ENCODE measurements at regions not wholly inside any gene's neighbourhood (a gene's known extent, or its start where the extent isn't known, plus 50 kb on each side); places are given as distances from the start of the nearest gene placed in this dataset.

GRCh38 chr5:4387290-4387689 lies 752.8 kb upstream of the ADAMTS16 start:
- no peak for DNase-seq (ENCODE audit: low read depth)

- DNase-seq (ENCODE audit: low read depth): no peak
Measured at GRCh38 chr5:4395752-4396151, 744.4 kb upstream of the ADAMTS16 start.

DNA sequence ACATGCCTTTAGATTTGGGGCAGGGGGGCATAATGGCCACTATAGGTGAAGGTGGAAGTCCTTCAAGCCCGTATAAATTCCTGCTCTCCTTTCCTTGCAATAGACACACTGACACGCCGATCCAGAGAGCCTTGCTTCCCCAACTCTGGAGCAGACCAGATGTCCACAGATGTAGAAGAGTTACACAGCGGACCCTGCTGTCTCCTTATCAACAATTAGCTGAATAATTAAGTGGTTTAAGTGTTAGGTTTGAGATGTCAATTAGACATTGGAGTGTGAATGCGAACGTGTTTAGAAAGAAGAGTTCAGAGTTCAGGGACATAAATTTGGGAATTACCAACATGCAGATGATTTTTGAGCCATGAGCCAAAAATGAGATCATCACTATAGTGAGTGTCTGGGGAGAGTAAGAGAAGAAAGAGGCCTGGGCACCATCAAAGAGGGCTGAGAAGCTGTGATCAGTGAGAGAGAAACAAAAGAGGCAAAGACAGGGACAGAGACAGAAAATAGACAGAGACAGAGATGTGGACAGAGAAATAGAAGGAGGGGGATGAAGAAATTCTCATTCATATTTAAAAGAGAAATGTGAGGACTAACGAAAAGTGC lies 734.4 kb upstream of the ADAMTS16 start:
- no peak for DNase-seq (ENCODE audit: low read depth)

DNA sequence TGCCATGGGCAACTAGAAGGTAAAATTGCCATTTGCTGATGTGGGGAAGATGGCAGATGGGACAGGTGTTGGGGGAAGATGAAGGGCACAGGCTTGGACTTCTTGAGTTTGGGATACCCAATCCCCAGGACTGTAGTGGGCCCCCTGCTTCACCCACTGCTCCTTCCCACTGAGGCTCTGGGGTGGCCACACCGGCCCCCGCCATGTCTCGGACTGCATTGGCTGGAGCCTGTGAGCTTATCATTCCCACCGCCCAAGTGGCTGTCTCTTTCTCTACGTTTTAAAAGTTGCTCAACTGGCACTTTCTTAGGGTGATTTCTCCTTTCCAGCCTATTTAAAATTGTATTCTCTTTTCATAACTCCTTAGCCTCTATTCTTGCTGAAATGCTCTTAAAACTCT lies 730.0 kb upstream of the ADAMTS16 start:
- no peak for DNase-seq (ENCODE audit: low read depth)

DNA sequence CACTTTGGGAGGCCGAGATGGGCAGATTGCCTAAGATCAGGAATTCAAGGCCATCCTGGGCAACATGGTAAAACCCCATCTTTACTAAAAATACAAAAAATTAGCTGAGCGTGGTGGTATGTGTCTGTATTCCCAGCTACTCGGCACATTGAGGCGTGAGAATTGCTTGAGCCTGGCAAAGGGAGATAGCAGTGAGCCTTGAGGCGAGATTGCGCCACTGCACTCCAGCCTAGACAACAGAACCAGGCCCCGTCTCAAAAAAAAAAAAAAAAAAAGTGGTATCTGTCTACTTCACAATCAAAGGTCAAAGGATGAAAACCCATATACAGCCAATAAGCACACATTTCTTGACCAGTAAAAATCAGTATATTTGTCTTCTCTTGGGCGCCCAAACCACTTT lies 728.5 kb upstream of the ADAMTS16 start:
- no peak for DNase-seq (ENCODE audit: low read depth)

DNA sequence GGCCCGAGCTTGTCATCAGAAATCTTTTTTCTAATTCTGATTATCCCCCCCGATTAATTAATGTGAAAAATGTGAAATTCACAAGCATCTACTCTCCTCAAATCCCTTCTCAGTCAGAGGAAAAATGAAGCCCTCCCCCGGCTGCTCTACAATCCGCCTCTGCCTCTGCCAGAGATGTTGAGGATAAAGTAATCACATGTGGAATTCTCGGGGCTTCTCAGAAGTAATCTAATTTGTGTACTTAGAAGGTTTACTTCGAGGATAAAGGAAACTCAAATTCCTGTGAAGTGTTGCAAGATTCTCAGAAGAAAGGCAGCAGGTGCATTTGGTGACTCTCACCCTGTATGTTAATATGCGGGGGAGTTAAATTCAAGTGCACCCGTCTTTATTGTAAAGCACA lies 726.1 kb upstream of the ADAMTS16 start:
- no peak for DNase-seq (ENCODE audit: low read depth)

- DNase-seq (ENCODE audit: low read depth): no peak
Measured at GRCh38 chr5:4418084-4418483, 722.0 kb upstream of the ADAMTS16 start.

DNA sequence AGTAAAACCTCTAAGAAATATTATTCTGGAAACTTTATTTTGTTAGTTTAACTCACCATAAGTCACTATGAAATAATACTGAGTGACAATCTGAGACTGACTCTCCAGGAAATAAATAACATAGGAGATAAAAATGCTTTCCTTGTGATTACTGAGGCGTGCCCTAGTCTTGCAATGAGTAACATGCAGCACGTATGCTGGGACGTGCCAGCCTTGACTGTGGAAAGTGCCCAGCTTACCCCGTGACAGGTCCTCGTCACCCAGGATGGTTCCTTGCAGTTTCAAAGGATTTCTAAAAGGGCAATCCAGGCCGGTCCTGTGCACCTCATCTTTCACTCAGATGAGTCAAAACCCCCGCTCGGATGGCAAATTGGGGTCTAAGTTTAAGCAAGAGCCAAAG lies 720.8 kb upstream of the ADAMTS16 start:
- no peak for DNase-seq (ENCODE audit: low read depth)

DNA sequence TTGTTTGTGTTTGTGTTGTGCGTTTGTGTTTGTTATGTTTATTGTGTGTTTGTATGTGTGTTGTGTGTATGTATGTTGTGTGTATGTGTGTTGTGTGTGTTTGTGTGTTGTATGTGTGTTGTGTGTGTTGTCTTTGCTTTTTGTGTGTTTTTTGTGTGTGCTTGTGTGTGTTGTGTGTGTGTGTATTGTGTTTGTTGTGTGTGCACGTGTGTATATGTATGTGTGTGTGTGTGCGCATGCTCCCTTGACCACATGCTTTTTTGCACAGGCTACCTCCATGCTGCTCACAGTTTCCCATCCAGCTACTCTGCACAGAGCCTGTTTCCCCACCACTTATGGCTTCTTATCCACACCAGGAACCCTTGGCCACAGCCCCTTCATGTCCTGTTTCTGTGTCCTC lies 720.0 kb upstream of the ADAMTS16 start:
- no peak for DNase-seq (ENCODE audit: low read depth)

- no peak for DNase-seq (ENCODE audit: low read depth)
Measured at GRCh38 chr5:4420681-4421080, 719.4 kb upstream of the ADAMTS16 start.

DNA sequence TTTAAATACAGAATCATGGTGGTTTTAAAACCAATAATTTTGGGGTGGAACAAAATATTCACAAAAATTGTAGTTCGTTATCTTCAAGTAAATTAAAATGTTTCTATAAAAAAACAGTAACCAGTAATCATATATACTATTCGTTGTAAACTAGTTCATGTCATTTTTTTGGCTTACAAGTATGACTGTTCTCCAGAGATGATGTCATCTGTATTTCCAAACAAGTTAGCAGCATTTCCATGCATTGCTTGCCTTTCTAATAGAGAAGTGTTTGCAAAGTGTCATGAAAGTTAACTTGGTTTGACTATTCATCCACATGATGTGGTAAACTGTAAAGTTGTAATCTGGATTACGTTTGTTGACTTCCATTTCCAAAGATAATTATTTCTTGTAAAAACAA lies 717.9 kb upstream of the ADAMTS16 start:
- DNase-seq (ENCODE audit: low read depth): no peak

DNA sequence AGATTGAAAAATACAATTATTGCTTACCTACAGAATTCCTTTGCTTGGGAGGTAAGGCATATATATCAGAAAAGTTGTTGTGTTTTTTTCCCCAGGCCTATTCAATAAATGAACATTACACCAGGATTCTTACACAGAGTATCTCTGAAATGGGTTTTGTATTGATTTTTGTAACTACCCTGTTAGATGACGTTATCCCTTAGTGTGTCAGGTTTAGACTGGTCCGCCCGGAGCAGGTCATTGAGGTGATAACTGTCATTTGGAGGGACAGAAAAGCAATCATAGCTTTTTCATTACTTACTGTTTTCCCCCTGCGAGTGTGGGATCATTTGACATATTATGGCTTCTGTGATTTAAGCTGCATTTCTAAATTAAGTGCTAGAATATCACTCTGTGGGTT lies 715.2 kb upstream of the ADAMTS16 start:
- no peak for DNase-seq (ENCODE audit: low read depth)

GRCh38 chr5:4440536-4440935 lies 699.6 kb upstream of the ADAMTS16 start:
- no peak for DNase-seq (ENCODE audit: low read depth)

GRCh38 chr5:4442221-4442620 lies 697.9 kb upstream of the ADAMTS16 start:
- DNase-seq (ENCODE audit: low read depth): no peak

DNA sequence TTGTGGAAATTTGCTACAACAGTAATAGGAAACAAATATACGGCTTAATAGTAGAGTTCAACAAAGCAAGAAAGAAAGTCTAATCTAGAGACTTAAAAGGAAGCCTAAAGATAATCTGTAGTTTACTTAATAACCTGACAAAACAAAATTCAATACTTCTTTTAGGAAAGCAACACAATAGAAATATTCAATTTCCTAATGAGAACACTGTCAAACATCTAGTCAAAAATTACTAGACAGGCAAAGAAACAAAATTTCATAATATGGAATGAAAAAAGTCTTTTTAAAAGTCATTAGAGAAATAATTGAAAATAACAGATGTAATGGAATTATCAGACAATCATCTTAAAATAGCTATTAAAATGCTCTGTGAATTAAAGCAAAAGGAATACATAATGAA lies 692.5 kb upstream of the ADAMTS16 start:
- no peak for DNase-seq (ENCODE audit: low read depth)

DNA sequence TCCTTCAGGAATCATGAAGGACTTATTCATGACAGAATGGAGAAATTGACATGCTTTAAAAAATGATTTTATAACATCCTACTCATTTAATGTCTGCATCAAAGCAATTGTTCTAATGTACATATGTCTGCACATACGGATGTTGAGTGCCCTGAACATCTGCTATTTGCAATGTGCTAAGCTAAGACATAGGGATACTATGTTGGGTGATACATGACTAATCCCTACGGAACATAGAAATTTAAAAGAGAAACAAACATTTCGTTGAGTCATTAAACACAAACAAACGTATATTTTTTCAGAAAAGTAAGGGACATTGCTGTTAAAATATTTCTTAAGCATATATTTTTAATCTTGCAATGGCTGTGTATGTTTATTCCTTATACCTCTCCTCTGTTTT lies 686.5 kb upstream of the ADAMTS16 start:
- no peak for DNase-seq (ENCODE audit: low read depth)

DNA sequence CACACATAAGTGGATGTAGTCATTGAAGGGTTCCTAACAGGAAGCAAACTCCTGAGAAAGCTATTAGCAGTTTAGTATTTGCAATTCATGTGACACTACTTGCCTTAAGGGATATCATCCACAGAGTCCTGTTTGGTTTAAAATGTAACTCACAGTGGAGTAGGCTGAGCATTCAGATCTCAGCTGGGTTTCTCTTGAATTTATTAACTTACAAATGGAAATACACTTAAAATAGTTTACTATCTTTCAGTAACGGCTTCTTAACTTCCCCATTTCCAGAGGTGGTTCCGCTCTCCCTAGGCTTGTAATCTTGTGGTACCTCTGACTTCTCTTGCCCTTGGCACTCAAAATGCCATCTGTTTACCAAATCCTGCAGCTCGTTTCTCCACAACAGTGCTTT lies 660.7 kb upstream of the ADAMTS16 start:
- DNase-seq (ENCODE audit: low read depth): no peak

DNA sequence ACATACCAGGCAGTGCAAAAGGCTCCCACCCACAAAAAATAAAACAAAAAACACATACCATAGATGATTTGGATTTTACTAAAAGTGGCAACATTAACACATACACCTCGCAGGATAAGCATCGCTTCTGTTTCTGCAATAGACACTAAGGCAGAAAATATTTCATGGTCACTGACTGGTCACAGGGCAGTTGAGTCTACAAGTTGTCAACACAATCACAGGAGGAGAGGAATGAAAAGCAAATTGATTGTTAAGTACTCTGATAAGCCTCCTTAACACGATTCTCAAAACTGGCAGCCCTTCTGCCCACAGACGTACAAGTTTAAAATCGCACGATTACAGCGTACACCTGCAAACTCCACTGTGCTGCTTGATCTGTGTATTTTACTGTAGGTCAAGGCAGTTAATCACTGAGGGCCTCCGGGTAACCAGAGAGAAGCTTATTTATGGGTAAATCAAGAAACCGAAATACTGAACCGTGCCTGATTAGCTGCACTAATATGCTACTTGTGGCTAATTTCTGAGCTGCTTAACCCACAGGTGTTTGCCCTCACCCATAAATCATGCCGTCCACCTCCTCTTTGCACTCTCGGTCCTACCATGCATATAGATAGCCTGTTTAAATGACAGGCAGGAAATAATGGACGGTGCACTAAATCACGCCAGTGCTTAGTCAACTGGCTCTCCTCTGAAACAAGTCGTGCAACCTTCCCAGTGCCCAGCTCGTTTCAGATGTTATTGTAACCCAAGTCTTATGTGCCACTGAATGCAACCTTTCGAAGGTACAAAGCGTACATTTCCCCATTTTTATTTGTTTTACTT lies 659.4 kb upstream of the ADAMTS16 start:
- DNase-seq (ENCODE audit: low read depth): no peak

GRCh38 chr5:4487581-4487980 lies 652.5 kb upstream of the ADAMTS16 start:
- DNase-seq (ENCODE audit: low read depth): no peak

DNA sequence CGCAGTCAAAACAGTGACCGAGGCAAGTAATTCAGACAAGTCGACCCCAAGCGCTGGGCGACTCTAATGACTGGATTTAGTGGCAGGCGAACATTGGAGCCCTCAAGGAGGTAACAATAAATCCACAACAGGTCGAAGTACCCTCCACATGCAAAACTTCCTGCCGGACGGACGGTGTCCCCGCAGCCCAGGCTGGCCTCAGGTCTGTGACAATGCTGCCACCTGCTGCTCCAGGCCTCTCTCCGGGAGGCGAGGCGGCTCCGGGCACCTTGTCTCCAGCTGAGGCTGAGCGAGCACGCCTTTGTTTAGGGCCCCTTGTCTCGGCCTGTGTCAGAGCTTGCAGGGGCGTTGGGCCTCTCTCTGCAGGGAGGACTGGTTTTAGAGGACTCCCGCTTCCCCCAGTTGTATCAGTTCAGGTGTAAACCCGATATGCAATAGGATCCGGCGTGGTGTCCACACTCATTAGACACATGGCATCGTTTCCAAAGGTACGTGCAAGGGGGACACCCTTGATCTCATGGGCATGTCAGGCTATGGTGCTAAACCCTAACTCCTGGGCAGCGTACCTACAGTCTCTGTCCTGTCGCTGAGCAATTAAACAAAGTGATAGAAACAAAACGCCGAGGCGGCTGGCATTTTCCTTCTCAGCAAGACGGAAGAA lies 628.0 kb upstream of the ADAMTS16 start:
- no peak for DNase-seq (ENCODE audit: low read depth)

DNA sequence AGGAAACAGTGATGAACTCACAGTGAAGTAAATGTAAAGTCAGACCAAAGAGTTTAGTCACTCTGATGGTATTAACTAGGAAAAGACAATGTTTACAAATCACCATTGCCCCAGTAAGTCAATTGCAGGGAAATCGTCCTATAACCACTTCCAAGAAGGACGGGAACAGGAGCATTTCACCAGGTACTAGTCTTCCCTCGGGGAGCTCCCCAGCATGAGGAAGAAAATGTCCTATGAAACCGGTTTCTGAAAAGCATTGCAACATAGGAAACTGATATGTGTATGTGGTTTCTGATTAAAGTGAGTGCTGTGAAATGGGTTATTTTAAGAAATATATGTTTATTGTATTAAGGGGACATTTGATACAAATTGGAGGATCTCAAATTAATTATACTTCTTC lies 626.7 kb upstream of the ADAMTS16 start:
- no peak for DNase-seq (ENCODE audit: low read depth)

GRCh38 chr5:4514067-4514648 lies 626.0 kb upstream of the ADAMTS16 start:
- DNase-seq (ENCODE audit: low read depth): no peak
